OCI-M1 (cell line): ENCODE measurements at regions not wholly inside any gene's neighbourhood (a gene's known extent, or its start where the extent isn't known, plus 50 kb on each side); places are given as distances from the start of the nearest gene placed in this dataset.

ENCODE experiments used
- DNase-seq: peaks from one replicate; lab custom pipeline; 2025; lab: John Stamatoyannopoulos, UW

- no peak for DNase-seq
These were observed 93.0 kb upstream of the TOP3B start for GRCh38 chr22:22075382-22076163.

- DNase-seq: no peak
These were observed 92.2 kb upstream of the TOP3B start for GRCh38 chr22:22074634-22075381.

- DNase-seq: no peak
These were observed 91.4 kb upstream of the TOP3B start for GRCh38 chr22:22073769-22074561.

GRCh38 chr22:22072169-22072836 is 89.7 kb upstream of the TOP3B start:
- DNase-seq: no peak

- no peak for DNase-seq
These were observed 88.9 kb upstream of the TOP3B start for GRCh38 chr22:22071455-22071854.

GRCh38 chr22:22070371-22070824 is 87.8 kb upstream of the TOP3B start:
- DNase-seq: no peak

GRCh38 chr22:22069450-22070370 is 87.1 kb upstream of the TOP3B start:
- DNase-seq: no peak

- no peak for DNase-seq
These were observed 86.1 kb upstream of the TOP3B start for GRCh38 chr22:22068657-22069056.

GRCh38 chr22:22068025-22068424 is 85.4 kb upstream of the TOP3B start:
- no peak for DNase-seq

- DNase-seq: no peak
These were observed 84.6 kb upstream of the TOP3B start for GRCh38 chr22:22067192-22067591.

GRCh38 chr22:22064580-22064979 is 82.0 kb upstream of the TOP3B start:
- DNase-seq: no peak

GRCh38 chr22:22062306-22062793 is 79.8 kb upstream of the TOP3B start:
- no peak for DNase-seq

GRCh38 chr22:22061085-22062077 is 78.8 kb upstream of the TOP3B start:
- peak; percentile 92 for DNase-seq

GRCh38 chr22:22060200-22061084 is 77.9 kb upstream of the TOP3B start:
- peak; percentile 90 for DNase-seq

GRCh38 chr22:22059291-22060002 is 76.9 kb upstream of the TOP3B start:
- no peak for DNase-seq

- peak; percentile 48 for DNase-seq
These were observed 76.2 kb upstream of the TOP3B start for GRCh38 chr22:22058633-22059290.
